ENCODE measurements at regions not wholly inside any gene's neighbourhood (a gene's known extent, or its start where the extent isn't known, plus 50 kb on each side); places are given as distances from the start of the nearest gene placed in this dataset.

- TF ChIP-seq KLF1 (tag by site-specific recombination; IDR thresholded peaks at IDR 0.05), result no peak
- Histone ChIP-seq H3K4me1 (ENCODE audit: control insufficient read depth, insufficient read depth, low read length) (no peaks in the 10 kb centered on the region), H3K36me3 (ENCODE audit: control insufficient read depth in 2 of 2, insufficient read depth in 1 of 2, low read length in 2 of 2) (no peaks in the 10 kb centered on the region), H3K27ac (ENCODE audit: extremely low read depth, low read depth, low read length) (no peak overlapping the region), H3K9me3 (ENCODE audit: control insufficient read depth, insufficient read depth, low read depth, low read length) (no peaks in the 10 kb centered on the region), H3K4me3 (ENCODE audit: low read depth, low read length) (no peak overlapping the region)
- ChIA-PET POLR2A (no interaction called here), CTCF (no interaction called here)
These were observed 199.1 kb downstream of the SI start for GRCh38 chr3:164879201-164879600.

GRCh38 chr3:164864454-164864853 lies 213.8 kb downstream of the SI start:
- no peak overlapping the region for H3K27ac ChIP-seq (ENCODE audit: extremely low read depth, low read depth, low read length)
- TF ChIP-seq ZBTB49 (tag by site-specific recombination; IDR thresholded peaks at IDR 0.05; ENCODE audit: low read depth), result no peak
- TF ChIP-seq ZNF629 (tag by site-specific recombination; IDR thresholded peaks at IDR 0.05), result no peak
- no peak for TF ChIP-seq ZBTB8A (tag by site-specific recombination; IDR thresholded peaks at IDR 0.05)
- TF ChIP-seq SP3 (tag by site-specific recombination; IDR thresholded peaks at IDR 0.05), result no peak
- no peak for TF ChIP-seq ZNF510 (tag by site-specific recombination; IDR thresholded peaks at IDR 0.05; ENCODE audit: insufficient replicate concordance)
- no peak for TF ChIP-seq ZNF155 (tag by site-specific recombination; IDR thresholded peaks at IDR 0.05)
- no peak for TF ChIP-seq ELK4 (IDR thresholded peaks at IDR 0.05; ENCODE audit: borderline replicate concordance, low read depth, low read length)
- no peak for TF ChIP-seq ZNF426 (tag by site-specific recombination; IDR thresholded peaks at IDR 0.05)
- TF ChIP-seq ZNF623 (tag by site-specific recombination; IDR thresholded peaks at IDR 0.05), result no peak
- no peak for TF ChIP-seq IKZF3 (tag by site-specific recombination; IDR thresholded peaks at IDR 0.05)
- no peak for TF ChIP-seq ZNF621 (tag by site-specific recombination; IDR thresholded peaks at IDR 0.05)
- no peak for TF ChIP-seq ZNF548 (tag by site-specific recombination; IDR thresholded peaks at IDR 0.05)
- TF ChIP-seq YY2 (tag by site-specific recombination; IDR thresholded peaks at IDR 0.05), result no peak
- no peak for TF ChIP-seq GLI4 (tag by site-specific recombination; IDR thresholded peaks at IDR 0.05)
- no peak for TF ChIP-seq ZNF302 (tag by site-specific recombination; IDR thresholded peaks at IDR 0.05; ENCODE audit: low read depth)
- no peak for TF ChIP-seq ZNF473 (tag by site-specific recombination; IDR thresholded peaks at IDR 0.05)
- no peak for TF ChIP-seq KLF7 (tag by site-specific recombination; IDR thresholded peaks at IDR 0.05; ENCODE audit: borderline replicate concordance)
- no peak for TF ChIP-seq KLF9 (tag by site-specific recombination; IDR thresholded peaks at IDR 0.05; ENCODE audit: low read depth)
- H3K36me3 ChIP-seq (ENCODE audit: control insufficient read depth in 2 of 2, insufficient read depth in 1 of 2, low read length in 2 of 2), result no peaks in the 10 kb centered on the region
- POLR2A ChIA-PET, result no interaction called here
- CTCF ChIA-PET, result no interaction called here
- H3K9me3 ChIP-seq (ENCODE audit: control insufficient read depth, insufficient read depth, low read depth, low read length), result no peaks in the 10 kb centered on the region
- no peaks in the 10 kb centered on the region for H3K4me1 ChIP-seq (ENCODE audit: control insufficient read depth, insufficient read depth, low read length)
- no peak overlapping the region for H3K4me3 ChIP-seq (ENCODE audit: low read depth, low read length)

- Histone ChIP-seq H3K4me3 (ENCODE audit: low read depth, low read length) (no peak overlapping the region), H3K36me3 (ENCODE audit: control insufficient read depth in 2 of 2, insufficient read depth in 1 of 2, low read length in 2 of 2) (no peaks in the 10 kb centered on the region), H3K9me3 (ENCODE audit: control insufficient read depth, insufficient read depth, low read depth, low read length) (no peaks in the 10 kb centered on the region), H3K4me1 (ENCODE audit: control insufficient read depth, insufficient read depth, low read length) (no peaks in the 10 kb centered on the region), H3K27ac (ENCODE audit: extremely low read depth, low read depth, low read length) (no peak overlapping the region)
- ChIA-PET CTCF (no interaction called here), POLR2A (no interaction called here)
- TF ChIP-seq ZNF610 (tag by site-specific recombination; IDR thresholded peaks at IDR 0.05; ENCODE audit: borderline replicate concordance), result no peak
These were observed 225.4 kb downstream of the SI start for GRCh38 chr3:164852866-164853265.

Measured in HEK293 (cell line).